HFF-Myc (cell line): ENCODE measurements at regions not wholly inside any gene's neighbourhood (a gene's known extent, or its start where the extent isn't known, plus 50 kb on each side); places are given as distances from the start of the nearest gene placed in this dataset.
A peak's percentile ranks its signal among the peaks of the same experiment; 100 is the strongest.

Source experiments
- DNase-seq: peaks from one replicate; pipeline ENCODE4 v3.0.0-alpha.2; 2011; ENCODE audit warnings: low read depth; ENCODE audit errors: extremely low read depth
- H3K4me3 ChIP-seq: replicated peaks from 2 replicates; pipeline ENCODE4 v1.5.1; 2011; ENCODE audit warnings: low read depth, mild to moderate bottlenecking, control low read depth, low read length
- TF ChIP-seq, protein P1 (sequence below): IDR thresholded peaks from 2 replicates; pipeline ENCODE4 v1.5.1; 2012; ENCODE audit warnings: mild to moderate bottlenecking, low read depth, low read length, control low read depth; ENCODE audit errors: missing control alignments

DNA sequence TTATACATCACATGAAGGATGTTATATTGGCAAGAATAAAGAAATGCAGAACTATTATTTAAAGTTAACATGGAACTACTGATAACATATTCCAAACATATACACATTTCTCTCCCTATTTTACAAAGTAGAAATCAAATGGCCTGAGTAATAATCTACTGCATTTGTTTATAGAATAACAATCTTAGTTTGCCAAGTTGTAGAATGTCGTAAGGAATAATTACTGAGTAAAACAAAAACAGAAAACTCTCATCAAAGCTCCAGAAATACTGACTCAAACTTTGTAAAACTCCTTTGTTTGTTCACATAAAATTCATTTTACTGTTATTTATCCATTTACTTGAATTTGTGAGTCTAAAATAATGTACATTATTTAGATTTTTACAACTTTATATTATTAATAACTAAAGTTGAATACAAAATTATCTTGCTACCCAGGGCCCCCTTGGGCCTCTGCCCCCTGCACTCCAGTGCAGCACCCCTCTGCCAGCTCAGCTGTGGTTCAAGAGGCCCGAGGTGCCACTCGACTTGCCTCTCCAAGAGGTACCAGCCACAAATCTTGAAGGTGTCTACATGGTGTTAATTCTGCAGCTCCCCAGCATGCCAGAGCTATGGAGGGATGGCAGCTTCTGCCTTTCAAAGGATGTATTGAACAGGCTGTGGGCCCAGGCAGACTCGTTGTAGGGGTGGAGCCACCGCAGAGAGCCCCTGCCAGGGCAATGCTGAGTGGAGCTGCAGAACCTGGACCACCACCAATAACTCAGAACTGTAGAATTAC lies 2819.7 kb downstream of the PCDH9 start:
- DNase-seq, result no peak
- TF ChIP-seq, protein P1, sequence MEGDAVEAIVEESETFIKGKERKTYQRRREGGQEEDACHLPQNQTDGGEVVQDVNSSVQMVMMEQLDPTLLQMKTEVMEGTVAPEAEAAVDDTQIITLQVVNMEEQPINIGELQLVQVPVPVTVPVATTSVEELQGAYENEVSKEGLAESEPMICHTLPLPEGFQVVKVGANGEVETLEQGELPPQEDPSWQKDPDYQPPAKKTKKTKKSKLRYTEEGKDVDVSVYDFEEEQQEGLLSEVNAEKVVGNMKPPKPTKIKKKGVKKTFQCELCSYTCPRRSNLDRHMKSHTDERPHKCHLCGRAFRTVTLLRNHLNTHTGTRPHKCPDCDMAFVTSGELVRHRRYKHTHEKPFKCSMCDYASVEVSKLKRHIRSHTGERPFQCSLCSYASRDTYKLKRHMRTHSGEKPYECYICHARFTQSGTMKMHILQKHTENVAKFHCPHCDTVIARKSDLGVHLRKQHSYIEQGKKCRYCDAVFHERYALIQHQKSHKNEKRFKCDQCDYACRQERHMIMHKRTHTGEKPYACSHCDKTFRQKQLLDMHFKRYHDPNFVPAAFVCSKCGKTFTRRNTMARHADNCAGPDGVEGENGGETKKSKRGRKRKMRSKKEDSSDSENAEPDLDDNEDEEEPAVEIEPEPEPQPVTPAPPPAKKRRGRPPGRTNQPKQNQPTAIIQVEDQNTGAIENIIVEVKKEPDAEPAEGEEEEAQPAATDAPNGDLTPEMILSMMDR, result no peak
- no peak overlapping the region for H3K4me3 ChIP-seq

DNA sequence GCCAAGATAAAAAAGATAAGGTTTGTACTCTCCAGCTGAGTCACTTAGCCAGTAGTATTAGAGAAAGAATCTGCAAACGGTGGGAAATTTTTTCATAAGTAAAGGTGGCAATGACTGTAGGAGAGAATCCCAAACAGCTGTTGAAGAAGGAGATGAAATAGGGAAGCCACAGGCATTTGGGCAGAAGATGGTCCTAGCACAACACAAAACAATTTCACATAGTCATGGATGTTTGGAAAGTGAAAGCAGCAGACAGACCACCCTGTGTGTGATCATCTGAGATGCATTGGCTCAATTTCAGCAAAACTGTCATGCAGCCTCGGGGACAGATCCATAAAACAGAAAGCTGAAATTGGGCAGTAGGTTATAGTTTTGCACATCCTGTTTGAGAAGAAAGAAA lies 2832.4 kb downstream of the PCDH9 start:
- TF ChIP-seq, protein P1, result no peak
- H3K4me3 ChIP-seq, result no peak overlapping the region
- DNase-seq, result no peak

DNA sequence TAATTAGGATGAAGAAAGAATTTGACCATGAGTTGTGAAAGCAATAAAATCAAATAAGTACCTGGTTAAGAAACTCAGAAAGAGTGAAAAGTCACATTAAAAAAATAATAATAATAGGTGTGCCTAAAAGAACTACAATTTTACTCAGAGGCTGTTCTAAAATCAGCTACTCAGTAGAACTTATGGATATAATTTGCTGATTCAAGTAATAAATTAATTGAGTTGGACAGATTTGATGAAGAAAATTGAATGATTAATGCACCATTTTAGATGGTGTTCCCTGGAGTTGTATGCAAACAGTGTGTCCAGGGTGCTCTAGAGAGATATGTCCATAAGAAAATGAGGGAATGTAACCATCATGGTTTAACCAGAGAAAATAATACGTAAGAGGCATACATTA lies 2852.5 kb downstream of the PCDH9 start:
- H3K4me3 ChIP-seq, result no peak overlapping the region
- TF ChIP-seq, protein P1, result no peak
- no peak for DNase-seq

DNA sequence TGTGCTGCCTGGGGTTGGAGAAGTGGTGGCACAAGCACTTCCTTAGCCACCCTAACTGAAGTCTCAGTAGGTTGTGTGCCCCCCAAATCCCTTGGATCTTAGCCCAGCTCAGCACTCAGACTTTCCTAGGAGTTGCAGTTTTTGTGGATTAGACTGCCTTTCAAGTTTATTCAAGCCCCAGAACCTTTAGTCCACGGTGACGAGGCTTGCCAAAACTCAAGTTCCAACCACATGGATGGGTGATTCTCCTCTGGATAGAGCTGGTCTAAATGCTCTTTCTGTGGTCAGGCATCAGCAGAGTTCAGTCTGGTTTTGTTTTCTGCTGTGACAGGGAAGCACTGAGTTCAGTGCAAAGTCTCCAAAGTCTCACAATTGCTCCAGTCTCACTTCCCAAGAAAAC lies 2858.7 kb downstream of the PCDH9 start:
- no peak for DNase-seq
- TF ChIP-seq, protein P1, result no peak
- H3K4me3 ChIP-seq, result no peak overlapping the region

DNA sequence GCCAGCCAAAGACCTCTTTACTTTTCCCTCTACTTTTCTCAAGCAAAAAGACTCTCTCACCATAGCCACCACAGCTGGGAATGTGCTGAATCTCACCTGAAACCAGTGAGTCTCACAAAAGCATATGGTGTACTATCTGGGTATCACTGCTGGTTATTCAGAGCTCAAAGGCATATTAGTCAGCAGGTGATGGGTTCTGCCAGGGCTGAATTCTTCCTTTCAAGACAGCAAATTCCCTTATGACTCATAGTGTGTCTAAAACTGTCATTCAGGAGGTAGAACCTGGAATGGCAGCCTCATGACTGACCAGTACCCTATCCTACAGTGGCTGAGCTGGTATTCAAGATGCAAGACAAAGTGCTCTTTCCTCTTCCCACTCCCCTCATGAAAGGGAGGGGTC lies 2859.1 kb downstream of the PCDH9 start:
- H3K4me3 ChIP-seq, result no peak overlapping the region
- peak; percentile 0 for DNase-seq

DNA sequence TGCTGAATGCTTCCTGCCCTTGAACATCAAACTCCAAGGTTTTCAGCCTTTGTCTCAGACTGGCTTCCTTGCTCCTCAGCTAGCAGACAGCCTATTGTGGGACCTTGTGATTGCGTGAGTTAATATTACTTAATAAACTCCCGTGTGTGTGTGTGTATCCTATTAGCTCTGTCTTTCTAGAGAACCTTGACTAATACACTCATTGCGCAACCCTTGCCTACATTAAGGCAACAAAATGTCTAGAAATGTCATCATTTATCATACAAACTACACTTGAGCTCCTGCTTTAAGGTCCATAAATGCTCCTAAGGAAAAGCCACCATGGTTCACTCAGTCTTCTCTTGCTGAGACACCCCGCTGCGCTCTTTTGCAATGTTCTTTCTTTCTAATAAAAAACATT lies 2861.0 kb downstream of the PCDH9 start:
- H3K4me3 ChIP-seq, result no peak overlapping the region
- no peak for DNase-seq
- TF ChIP-seq, protein P1, result no peak

More for the DNA sequence above, 2859.1 kb downstream of the PCDH9 start:
- TF ChIP-seq, protein P1, result no peak

DNA sequence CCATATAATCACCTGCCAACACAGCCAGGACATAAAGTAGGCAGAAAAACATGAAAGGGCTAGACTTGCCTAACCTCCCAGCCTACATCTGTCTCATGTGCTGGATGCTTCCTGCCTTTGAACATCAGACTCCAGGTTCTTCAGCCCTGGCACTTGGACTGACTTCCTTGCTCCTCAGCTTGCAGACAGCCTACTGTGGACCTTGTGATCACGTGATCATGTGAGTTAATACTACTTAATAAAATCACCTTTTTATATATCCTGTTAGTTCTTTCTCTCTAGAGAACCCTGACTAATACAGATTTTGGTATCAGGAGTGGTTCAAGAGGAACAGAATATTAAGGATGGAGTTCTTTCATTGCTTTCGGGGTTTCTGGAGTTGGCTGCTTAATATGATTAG lies 2867.6 kb downstream of the PCDH9 start:
- no peak overlapping the region for H3K4me3 ChIP-seq
- TF ChIP-seq, protein P1, result no peak
- DNase-seq, result no peak
